ENCODE measurements at regions not wholly inside any gene's neighbourhood (a gene's known extent, or its start where the extent isn't known, plus 50 kb on each side); places are given as distances from the start of the nearest gene placed in this dataset.

DNA sequence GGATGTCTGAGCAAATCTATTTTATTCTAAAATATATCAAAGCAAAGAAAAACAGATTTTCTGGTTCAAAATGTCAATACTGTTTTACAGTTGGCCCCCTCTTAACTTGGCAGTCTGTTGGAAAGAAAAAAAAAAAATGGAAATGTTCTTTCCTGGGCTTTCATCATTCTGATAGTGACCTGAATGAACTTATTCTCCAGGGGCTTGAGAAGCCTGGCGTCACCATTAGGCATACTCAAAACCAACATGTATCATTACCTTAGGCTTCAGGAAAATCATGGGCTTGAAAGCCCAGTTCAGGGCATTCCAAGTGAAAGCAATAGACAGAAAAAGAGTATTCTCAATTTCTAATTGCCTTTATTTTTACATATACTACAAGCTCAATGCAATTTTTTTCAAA, 283.7 kb upstream of the PUM3 start:
- TF ChIP-seq CTCF (IDR thresholded peaks at IDR 0.05): no peak
- no peak for TF ChIP-seq POLR2AphosphoS5 (IDR thresholded peaks at IDR 0.05; ENCODE audit: insufficient read depth in 1 of 2, low read depth in 1 of 2)

Measured in vagina (tissue), 2 donors.